Gastroesophageal sphincter (tissue), 3 donors: ENCODE measurements at regions not wholly inside any gene's neighbourhood (a gene's known extent, or its start where the extent isn't known, plus 50 kb on each side); places are given as distances from the start of the nearest gene placed in this dataset.

Experiments used
- EP300 ChIP-seq: sonication (generic); formaldehyde crosslinking; IDR thresholded peaks from one replicate; pipeline ENCODE4 v1.6.1; 2017; ENCODE audit warnings: antibody characterized with exemption, mild to moderate bottlenecking
- TF ChIP-seq, protein P1 (sequence below), 4 experiments: fragments of 200-600 bp in 2 of 4; fragments of 450-650 bp in 2 of 4; sonication (generic) in 1 of 4; IDR thresholded peaks; one replicate each; pipeline ENCODE4 v1.5.1; 2017 to 2019; ENCODE audit warnings: antibody characterized with exemption in 4 of 4, mild to moderate bottlenecking in 2 of 4, moderate library complexity in 2 of 4

DNA sequence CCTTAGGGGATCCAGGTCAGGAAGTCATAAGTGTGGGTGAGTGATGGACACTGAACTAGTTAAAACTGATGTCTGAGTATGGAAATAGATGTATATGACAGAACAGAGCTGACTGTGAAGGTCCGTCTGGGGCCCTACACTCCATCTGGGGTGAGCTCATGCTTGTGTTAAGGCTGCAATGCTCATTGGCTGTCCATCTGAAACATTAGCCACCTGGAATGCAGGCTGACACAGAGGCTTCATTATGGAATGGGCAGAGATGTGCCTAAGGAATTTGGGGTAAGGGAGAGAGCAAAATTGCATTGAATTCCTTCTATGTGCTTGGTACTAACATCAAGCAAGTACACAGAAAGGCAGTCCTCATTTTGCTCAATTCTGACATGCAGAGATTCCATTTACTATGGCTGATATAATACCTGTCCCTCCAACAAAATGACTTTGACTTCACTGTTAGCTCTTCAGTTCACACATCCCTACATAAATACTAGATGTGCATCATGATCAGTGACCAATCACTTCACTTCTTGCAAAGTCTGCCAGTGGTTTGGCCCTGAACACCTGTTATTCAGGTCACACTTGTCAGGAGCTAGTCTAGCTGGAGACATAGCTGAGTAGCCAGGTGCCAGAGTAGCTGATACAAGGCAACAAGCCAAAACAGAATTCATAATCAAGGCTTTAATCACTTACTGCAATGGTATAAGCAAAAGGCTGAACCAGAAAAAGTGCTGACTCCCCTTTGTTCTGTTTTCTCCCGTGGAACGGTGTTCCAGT lies 128.9 kb upstream of the VWC2 start:
- TF ChIP-seq, protein P1, sequence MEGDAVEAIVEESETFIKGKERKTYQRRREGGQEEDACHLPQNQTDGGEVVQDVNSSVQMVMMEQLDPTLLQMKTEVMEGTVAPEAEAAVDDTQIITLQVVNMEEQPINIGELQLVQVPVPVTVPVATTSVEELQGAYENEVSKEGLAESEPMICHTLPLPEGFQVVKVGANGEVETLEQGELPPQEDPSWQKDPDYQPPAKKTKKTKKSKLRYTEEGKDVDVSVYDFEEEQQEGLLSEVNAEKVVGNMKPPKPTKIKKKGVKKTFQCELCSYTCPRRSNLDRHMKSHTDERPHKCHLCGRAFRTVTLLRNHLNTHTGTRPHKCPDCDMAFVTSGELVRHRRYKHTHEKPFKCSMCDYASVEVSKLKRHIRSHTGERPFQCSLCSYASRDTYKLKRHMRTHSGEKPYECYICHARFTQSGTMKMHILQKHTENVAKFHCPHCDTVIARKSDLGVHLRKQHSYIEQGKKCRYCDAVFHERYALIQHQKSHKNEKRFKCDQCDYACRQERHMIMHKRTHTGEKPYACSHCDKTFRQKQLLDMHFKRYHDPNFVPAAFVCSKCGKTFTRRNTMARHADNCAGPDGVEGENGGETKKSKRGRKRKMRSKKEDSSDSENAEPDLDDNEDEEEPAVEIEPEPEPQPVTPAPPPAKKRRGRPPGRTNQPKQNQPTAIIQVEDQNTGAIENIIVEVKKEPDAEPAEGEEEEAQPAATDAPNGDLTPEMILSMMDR (IDR thresholded peaks at IDR 0.05): no peak
- no peak for TF ChIP-seq EP300
